Thoracic aorta (tissue), 2 donors: ENCODE measurements at regions not wholly inside any gene's neighbourhood (a gene's known extent, or its start where the extent isn't known, plus 50 kb on each side); places are given as distances from the start of the nearest gene placed in this dataset.

Experiments
- ATAC-seq: fragments of 150-250 bp; one replicate; pipeline ENCODE4 v1.8.0; 2017; ENCODE audit warnings: low read depth; ENCODE audit not compliant: insufficient number of reproducible peaks, low FRiP score
- DNase-seq: peaks from one replicate; pipeline ENCODE4 v3.0.0-alpha.2; 2020; ENCODE audit warnings: low spot score
- H3K27ac ChIP-seq, 2 donors: fragments of 200-600 bp; sonication (generic); 1 replicate in 1 of 2; 2 replicates in 1 of 2; pipeline ENCODE4 v1.5.1; 2016; ENCODE audit warnings: mild to moderate bottlenecking in 2 of 2, moderate library complexity in 2 of 2
- H3K27me3 ChIP-seq: fragments of 200-600 bp; sonication (generic); replicated peaks from 2 replicates; pipeline ENCODE4 v1.6.0; 2016; ENCODE audit warnings: mild to moderate bottlenecking; ENCODE audit not compliant: insufficient read depth
- H3K36me3 ChIP-seq: fragments of 200-600 bp; sonication (generic); one replicate; pipeline ENCODE4 v1.5.1; 2016
- H3K4me1 ChIP-seq, 2 donors: fragments of 200-600 bp; sonication (generic); 1 replicate in 1 of 2; 2 replicates in 1 of 2; pipeline versions ENCODE4 v1.5.1 to v1.6.0; 2016; ENCODE audit warnings: low read depth in 2 of 2, mild to moderate bottlenecking in 1 of 2; ENCODE audit not compliant: control insufficient read depth in 1 of 2
- H3K4me3 ChIP-seq: fragments of 200-600 bp; sonication (generic); 2 replicates; pipeline ENCODE4 v1.5.1; 2016; ENCODE audit warnings: mild to moderate bottlenecking
- H3K9me3 ChIP-seq: fragments of 200-600 bp; sonication (generic); 2 replicates; pipeline ENCODE4 v1.5.1; 2016
- CTCF ChIP-seq: fragments of 200-600 bp; sonication (generic); IDR thresholded peaks from one replicate; pipeline ENCODE4 v1.5.1; 2019; ENCODE audit warnings: antibody characterized with exemption

GRCh38 chr10:57395923-57396322 lies 871.8 kb downstream of the IPMK start:
- no peak overlapping the region for H3K27ac ChIP-seq
- no peaks in the 10 kb centered on the region for H3K4me1 ChIP-seq
- ATAC-seq: no peak
- no peaks in the 10 kb centered on the region for H3K36me3 ChIP-seq
- DNase-seq: no peak
- H3K9me3 ChIP-seq: no peaks in the 10 kb centered on the region
- no peak for TF ChIP-seq CTCF
- no peak overlapping the region for H3K4me3 ChIP-seq
- H3K27me3 ChIP-seq: no peaks in the 10 kb centered on the region

GRCh38 chr10:57367412-57367811 lies 900.3 kb downstream of the IPMK start:
- no peak for ATAC-seq
- DNase-seq: no peak

DNA sequence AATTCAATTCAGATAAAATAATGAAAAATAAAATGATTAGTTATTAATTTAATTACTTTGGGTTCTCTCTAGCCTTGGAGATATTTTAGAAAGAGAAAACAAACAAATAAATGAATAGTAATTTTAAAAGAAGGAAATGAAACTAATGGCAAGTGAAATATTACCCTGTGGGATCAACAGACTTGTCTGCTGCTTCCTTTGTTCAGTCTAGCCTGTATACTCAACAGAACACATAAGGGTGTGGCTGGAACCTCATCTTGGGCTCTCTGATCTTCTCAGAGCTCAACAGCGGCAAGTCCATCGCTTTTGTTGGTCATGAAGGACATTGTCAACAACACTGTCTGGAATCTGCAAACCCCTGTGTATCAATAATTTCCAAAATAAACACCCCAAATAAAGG lies 904.9 kb downstream of the IPMK start:
- Histone ChIP-seq H3K4me1 (no peaks in the 10 kb centered on the region), H3K9me3 (no peaks in the 10 kb centered on the region), H3K36me3 (no peaks in the 10 kb centered on the region), H3K27me3 (no peaks in the 10 kb centered on the region), H3K27ac (no peak overlapping the region), H3K4me3 (no peak overlapping the region)
- ATAC-seq: no peak
- no peak for DNase-seq
- TF ChIP-seq CTCF: no peak

More at GRCh38 chr10:57367412-57367811, 900.3 kb downstream of the IPMK start:
- no peaks in the 10 kb centered on the region for H3K9me3 ChIP-seq
- H3K4me1 ChIP-seq: no peaks in the 10 kb centered on the region
- no peaks in the 10 kb centered on the region for H3K36me3 ChIP-seq
- TF ChIP-seq CTCF: no peak
- H3K27me3 ChIP-seq: no peaks in the 10 kb centered on the region
- H3K4me3 ChIP-seq: no peak overlapping the region
- no peak overlapping the region for H3K27ac ChIP-seq

- H3K9me3 ChIP-seq: no peaks in the 10 kb centered on the region
- H3K27ac ChIP-seq: no peak overlapping the region
- H3K4me1 ChIP-seq: no peaks in the 10 kb centered on the region
- H3K4me3 ChIP-seq: no peak overlapping the region
- ATAC-seq (no peak), DNase-seq (no peak)
- no peaks in the 10 kb centered on the region for H3K36me3 ChIP-seq
- no peaks in the 10 kb centered on the region for H3K27me3 ChIP-seq
- TF ChIP-seq CTCF: no peak
Measured at GRCh38 chr10:57353403-57354003, 914.2 kb downstream of the IPMK start.

- DNase-seq: no peak
- no peaks in the 10 kb centered on the region for H3K4me1 ChIP-seq
- H3K27ac ChIP-seq: no peak overlapping the region
- no peaks in the 10 kb centered on the region for H3K36me3 ChIP-seq
- no peak for TF ChIP-seq CTCF
- H3K27me3 ChIP-seq: no peaks in the 10 kb centered on the region
- no peaks in the 10 kb centered on the region for H3K9me3 ChIP-seq
- ATAC-seq: no peak
- H3K4me3 ChIP-seq: no peak overlapping the region
Measured at GRCh38 chr10:57351076-57351475, 916.6 kb downstream of the IPMK start.
